GM12878 (cell line): ENCODE measurements at regions not wholly inside any gene's neighbourhood (a gene's known extent, or its start where the extent isn't known, plus 50 kb on each side); places are given as distances from the start of the nearest gene placed in this dataset.

Experiments
- ATAC-seq: fragments of 200-7000 bp; cut with Tn5 transposase; 3 replicates; pipeline ENCODE4 v1.9.1; 2020; ENCODE audit warnings: mild to moderate bottlenecking, moderate library complexity
- BruUV-seq: library from RNA; stranded (reverse); fragments of 400-500 nt; replicated peaks from 2 replicates; lab custom pipeline; 2021; lab: Mats Ljungman, UMichigan
- CTCF ChIA-PET: fragments of 300-600 bp; sonication (Branson Sonifier 250); formaldehyde crosslinking; extraction: SDS; loops from one replicate; lab custom pipeline; 2021; ENCODE audit warnings: inconsistent platforms; lab: Yijun Ruan, JAX
- POLR2A ChIA-PET: fragments of 350-600 bp; formaldehyde crosslinking; extraction: SDS; loops from one replicate; lab custom pipeline; 2021; ENCODE audit warnings: inconsistent platforms; lab: Charles Lee
- RAD21 ChIA-PET: fragments of 300-600 bp; sonication (Branson Sonifier 250); formaldehyde crosslinking; loops from one replicate; lab custom pipeline; 2023; ENCODE audit warnings: antibody characterized with exemption; ENCODE audit not compliant: unreplicated experiment; lab: Charles Lee
- SMC1A ChIA-PET: fragments of 300-600 bp; sonication (Branson Sonifier 250); formaldehyde crosslinking; loops from one replicate; lab custom pipeline; 2023; ENCODE audit not compliant: unreplicated experiment, uncharacterized antibody; lab: Charles Lee
- DNase-seq: peaks from one replicate; pipeline ENCODE4 v3.0.0-alpha.2; 2011; ENCODE audit warnings: low read depth, low spot score
- FAIRE-seq: peaks from 3 replicates; lab custom pipeline; 2011; peaks lifted over from hg19 to GRCh38; lab: Jason Lieb, UNC
- H2AFZ ChIP-seq: 2 replicates; pipeline ENCODE4 v1.6.0; 2011; ENCODE audit warnings: low read depth, low read length, control low read depth; ENCODE audit not compliant: control insufficient read depth
- H3K27ac ChIP-seq: 2 replicates; pipeline ENCODE4 v1.5.1; 2011; ENCODE audit warnings: control low read depth; ENCODE audit not compliant: control insufficient read depth, insufficient read depth
- H3K27me3 ChIP-seq, 2 experiments: replicated peaks in 1 of 2; 2 replicates each; pipeline versions ENCODE4 v1.6.0 to v1.6.1; 2011; ENCODE audit warnings: low read length in 1 of 2; ENCODE audit not compliant: control insufficient read depth in 2 of 2, insufficient read depth in 2 of 2
- H3K36me3 ChIP-seq, 2 experiments: 2 replicates each; pipeline ENCODE4 v1.5.1; 2011; ENCODE audit warnings: low read length in 1 of 2; ENCODE audit not compliant: control insufficient read depth in 2 of 2, insufficient read depth in 2 of 2
- H3K4me1 ChIP-seq: 2 replicates; pipeline ENCODE4 v1.6.1; 2011; ENCODE audit warnings: mild to moderate bottlenecking, low read length, moderate library complexity, mixed read lengths; ENCODE audit not compliant: control insufficient read depth, insufficient read depth
- H3K4me2 ChIP-seq: 2 replicates; pipeline ENCODE4 v1.6.0; 2011; ENCODE audit warnings: control low read depth; ENCODE audit not compliant: control insufficient read depth, insufficient read depth
- H3K4me3 ChIP-seq: fragments of 200-600 bp; sonication (generic); 2 replicates; pipeline ENCODE4 v1.5.1; 2016
- H3K79me2 ChIP-seq: 2 replicates; pipeline ENCODE4 v1.6.0; 2011; ENCODE audit warnings: low read length; ENCODE audit not compliant: control insufficient read depth, insufficient read depth
- H3K9ac ChIP-seq: 2 replicates; pipeline ENCODE4 v1.8.0; 2011; ENCODE audit warnings: low read length, control low read depth, mixed read lengths; ENCODE audit not compliant: control insufficient read depth, insufficient read depth
- H3K9me3 ChIP-seq: replicated peaks from 3 replicates; pipeline ENCODE4 v1.5.1; 2011; ENCODE audit warnings: mild to moderate bottlenecking, low read length; ENCODE audit not compliant: control insufficient read depth, insufficient read depth
- H4K20me1 ChIP-seq: 2 replicates; pipeline ENCODE4 v1.6.0; 2011; ENCODE audit not compliant: control insufficient read depth, insufficient read depth
- BACH1 ChIP-seq: fragments of 450-650 bp; IDR thresholded peaks from 2 replicates; pipeline ENCODE4 v1.6.1; 2017; ENCODE audit warnings: mild to moderate bottlenecking, borderline replicate concordance
- CREB1 ChIP-seq: IDR thresholded peaks from 2 replicates; pipeline ENCODE4 v1.6.1; 2012; ENCODE audit warnings: low read depth, mild to moderate bottlenecking, inconsistent platforms
- GATAD2B ChIP-seq: fragments of 450-650 bp; conservative IDR thresholded peaks from 2 replicates; pipeline ENCODE4 v1.6.1; 2017; ENCODE audit warnings: low read depth, mild to moderate bottlenecking, moderate library complexity
- KAT2A ChIP-seq: conservative IDR thresholded peaks from 2 replicates; pipeline ENCODE4 v1.6.1; 2011; ENCODE audit warnings: low read depth, low read length; ENCODE audit not compliant: control insufficient read depth
- LARP7 ChIP-seq: fragments of 450-650 bp; IDR thresholded peaks from 2 replicates; pipeline ENCODE4 v1.6.1; 2017; ENCODE audit warnings: mild to moderate bottlenecking
- NFIC ChIP-seq: IDR thresholded peaks from 2 replicates; pipeline ENCODE4 v1.6.1; 2012; ENCODE audit warnings: low read depth, mild to moderate bottlenecking, inconsistent platforms, low read length, moderate library complexity
- PAX5 ChIP-seq: IDR thresholded peaks from 2 replicates; pipeline ENCODE4 v1.6.1; 2011; ENCODE audit warnings: low read depth, low read length, borderline replicate concordance
- PKNOX1 ChIP-seq: fragments of 450-650 bp; IDR thresholded peaks from 2 replicates; pipeline ENCODE4 v1.6.1; 2016; ENCODE audit warnings: mild to moderate bottlenecking
- PRDM15 ChIP-seq: fragments of 450-650 bp; formaldehyde crosslinking; IDR thresholded peaks from 2 replicates; pipeline ENCODE4 v1.4.0; 2020; ENCODE audit warnings: mild to moderate bottlenecking, moderate library complexity
- RFX5 ChIP-seq: IDR thresholded peaks from 2 replicates; pipeline ENCODE4 v1.6.1; 2011; ENCODE audit warnings: low read depth, low read length, improper control_type of control experiment
- SREBF1 ChIP-seq: IDR thresholded peaks from 2 replicates; pipeline ENCODE4 v1.6.1; 2012; ENCODE audit warnings: mild to moderate bottlenecking, low read length
- ZNF622 ChIP-seq: fragments of 450-650 bp; IDR thresholded peaks from 2 replicates; pipeline ENCODE4 v1.6.1; 2017; ENCODE audit warnings: mild to moderate bottlenecking, inconsistent platforms
- WGBS: methylation state at CpG from one replicate; pipeline ENCODE4 v1.1.6; 2016; ENCODE audit warnings: low lambda C conversion rate; ENCODE audit not compliant: insufficient replicate concordance, insufficient coverage; ENCODE audit errors: missing lambda C conversion rate; 5-methylcytosine and 5-hydroxymethylcytosine counted together
- in situ Hi-C: fragments of 300-500 bp; cut with MboI; formaldehyde crosslinking; loops from 9 replicates; pipeline ENCODE4 v1.14.3; 2018; ENCODE audit warnings: mixed read lengths
- intact Hi-C: fragments of 100-400 bp; cut with micrococcal nuclease; formaldehyde crosslinking; loops from one replicate; pipeline ENCODE4 v1.14.2; 2022; ENCODE audit not compliant: unreplicated experiment
- TF ChIP-seq, protein P1 (sequence below): IDR thresholded peaks from 2 replicates; pipeline ENCODE4 v1.6.1; 2012; ENCODE audit warnings: low read depth, low read length, improper control_type of control experiment
- TF ChIP-seq, protein P2 (sequence below): fragments of 450-650 bp; IDR thresholded peaks from 2 replicates; pipeline ENCODE4 v1.6.1; 2016; ENCODE audit warnings: mild to moderate bottlenecking, moderate library complexity, borderline replicate concordance

GRCh38 chr4:155571184-155571944 is 95.3 kb upstream of the GUCY1A1 start:
- 0% methylated on average over 1 of the region's 1 CpG for WGBS
- TF ChIP-seq BACH1 (no peak), NFIC (no peak), GATAD2B (no peak), PRDM15 (no peak), LARP7 (no peak), ZNF622 (no peak), PKNOX1 (no peak), KAT2A (no peak), SREBF1 (no peak), CREB1 (no peak), RFX5 (no peak), PAX5 (no peak)
- TF ChIP-seq, protein P1, sequence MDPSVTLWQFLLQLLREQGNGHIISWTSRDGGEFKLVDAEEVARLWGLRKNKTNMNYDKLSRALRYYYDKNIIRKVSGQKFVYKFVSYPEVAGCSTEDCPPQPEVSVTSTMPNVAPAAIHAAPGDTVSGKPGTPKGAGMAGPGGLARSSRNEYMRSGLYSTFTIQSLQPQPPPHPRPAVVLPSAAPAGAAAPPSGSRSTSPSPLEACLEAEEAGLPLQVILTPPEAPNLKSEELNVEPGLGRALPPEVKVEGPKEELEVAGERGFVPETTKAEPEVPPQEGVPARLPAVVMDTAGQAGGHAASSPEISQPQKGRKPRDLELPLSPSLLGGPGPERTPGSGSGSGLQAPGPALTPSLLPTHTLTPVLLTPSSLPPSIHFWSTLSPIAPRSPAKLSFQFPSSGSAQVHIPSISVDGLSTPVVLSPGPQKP, result no peak
- TF ChIP-seq, protein P2, sequence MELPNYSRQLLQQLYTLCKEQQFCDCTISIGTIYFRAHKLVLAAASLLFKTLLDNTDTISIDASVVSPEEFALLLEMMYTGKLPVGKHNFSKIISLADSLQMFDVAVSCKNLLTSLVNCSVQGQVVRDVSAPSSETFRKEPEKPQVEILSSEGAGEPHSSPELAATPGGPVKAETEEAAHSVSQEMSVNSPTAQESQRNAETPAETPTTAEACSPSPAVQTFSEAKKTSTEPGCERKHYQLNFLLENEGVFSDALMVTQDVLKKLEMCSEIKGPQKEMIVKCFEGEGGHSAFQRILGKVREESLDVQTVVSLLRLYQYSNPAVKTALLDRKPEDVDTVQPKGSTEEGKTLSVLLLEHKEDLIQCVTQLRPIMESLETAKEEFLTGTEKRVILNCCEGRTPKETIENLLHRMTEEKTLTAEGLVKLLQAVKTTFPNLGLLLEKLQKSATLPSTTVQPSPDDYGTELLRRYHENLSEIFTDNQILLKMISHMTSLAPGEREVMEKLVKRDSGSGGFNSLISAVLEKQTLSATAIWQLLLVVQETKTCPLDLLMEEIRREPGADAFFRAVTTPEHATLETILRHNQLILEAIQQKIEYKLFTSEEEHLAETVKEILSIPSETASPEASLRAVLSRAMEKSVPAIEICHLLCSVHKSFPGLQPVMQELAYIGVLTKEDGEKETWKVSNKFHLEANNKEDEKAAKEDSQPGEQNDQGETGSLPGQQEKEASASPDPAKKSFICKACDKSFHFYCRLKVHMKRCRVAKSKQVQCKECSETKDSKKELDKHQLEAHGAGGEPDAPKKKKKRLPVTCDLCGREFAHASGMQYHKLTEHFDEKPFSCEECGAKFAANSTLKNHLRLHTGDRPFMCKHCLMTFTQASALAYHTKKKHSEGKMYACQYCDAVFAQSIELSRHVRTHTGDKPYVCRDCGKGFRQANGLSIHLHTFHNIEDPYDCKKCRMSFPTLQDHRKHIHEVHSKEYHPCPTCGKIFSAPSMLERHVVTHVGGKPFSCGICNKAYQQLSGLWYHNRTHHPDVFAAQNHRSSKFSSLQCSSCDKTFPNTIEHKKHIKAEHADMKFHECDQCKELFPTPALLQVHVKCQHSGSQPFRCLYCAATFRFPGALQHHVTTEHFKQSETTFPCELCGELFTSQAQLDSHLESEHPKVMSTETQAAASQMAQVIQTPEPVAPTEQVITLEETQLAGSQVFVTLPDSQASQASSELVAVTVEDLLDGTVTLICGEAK, result no peak

More at GRCh38 chr4:155571184-155571944, 95.3 kb upstream of the GUCY1A1 start:
- SMC1A ChIA-PET, result interaction anchor here (0.6 kb wide), 1 partner anchor 23 kb away, joined by 3 read pairs; no protein-coding TSS in a partner anchor
- POLR2A ChIA-PET, result interaction anchor here (0.7 kb wide), 1 partner anchor 606 kb away, joined by 3 read pairs; no protein-coding TSS in a partner anchor
- DNase-seq (no peak), ATAC-seq (no peak), FAIRE-seq (no peak)
- in situ Hi-C loops (no loop called here), intact Hi-C loops (no loop called here)
- CTCF ChIA-PET, result no interaction called here
- Histone ChIP-seq H3K4me3 (no peak overlapping the region), H3K4me1 (no peaks in the 10 kb centered on the region), H3K9ac (no peak overlapping the region), H3K79me2 (no peaks in the 10 kb centered on the region), H3K4me2 (no peak overlapping the region), H3K27me3 (no peaks in the 10 kb centered on the region), H3K27ac (no peak overlapping the region), H4K20me1 (no peaks in the 10 kb centered on the region), H2AFZ (no peak overlapping the region), H3K9me3 (no peaks in the 10 kb centered on the region), H3K36me3 (no peaks in the 10 kb centered on the region)
- BruUV-seq, result no TSS peak
- RAD21 ChIA-PET, result interaction anchor here (0.9 kb wide), 1 partner anchor 131 kb away, joined by 3 read pairs; no protein-coding TSS in a partner anchor
